HPDE6-E6E7 (cell line): ENCODE measurements at regions not wholly inside any gene's neighbourhood (a gene's known extent, or its start where the extent isn't known, plus 50 kb on each side); places are given as distances from the start of the nearest gene placed in this dataset.
A peak's percentile ranks its signal among the peaks of the same experiment; 100 is the strongest.
"Not testable (repeated sequence)": the region's sequence is repeated elsewhere in the genome, so short reads cannot be mapped to it uniquely, and the experiment has no call there.

Source experiments
- DNase-seq: peaks from one replicate; pipeline ENCODE4 v3.0.0; 2011; ENCODE audit warnings: missing footprints; ENCODE audit errors: extremely low spot score

DNA sequence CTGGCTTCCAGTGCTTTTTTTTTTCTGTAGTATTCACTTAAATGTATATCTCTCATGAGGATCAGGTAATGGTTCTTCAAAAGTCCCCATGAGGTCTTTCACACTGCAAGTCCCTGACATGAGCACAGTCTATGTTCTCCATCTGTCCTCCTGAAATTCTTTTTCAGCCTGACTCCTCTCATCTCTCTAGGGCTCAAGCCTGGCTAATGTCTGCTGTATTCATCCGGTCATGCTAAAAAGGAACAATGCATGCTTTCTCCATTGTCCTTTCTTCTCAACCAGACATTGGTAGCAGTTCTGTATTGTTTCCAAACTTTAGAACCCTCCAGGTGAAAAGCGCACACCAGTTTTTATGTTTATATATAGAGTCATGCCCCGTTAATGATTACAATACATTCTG lies 368.3 kb upstream of the OLFM3 start:
- DNase-seq = no peak

DNA sequence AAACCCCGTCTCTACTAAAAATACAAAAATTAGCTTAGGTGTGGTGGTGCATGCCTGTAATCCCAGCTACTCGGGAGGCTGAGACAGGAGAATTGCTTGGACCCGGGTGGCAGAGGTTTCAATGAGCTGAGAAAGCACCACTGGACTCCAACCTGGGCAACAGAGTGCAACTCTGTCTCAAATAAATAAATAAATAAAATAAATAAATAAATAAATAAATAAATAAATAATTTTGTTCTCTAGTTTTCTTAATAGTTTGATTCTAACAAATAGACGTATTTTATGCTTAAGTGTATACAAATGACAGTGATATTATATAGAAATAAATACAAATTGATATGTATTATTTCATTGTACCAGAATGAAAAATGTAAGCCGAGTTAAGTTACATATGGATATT lies 339.9 kb upstream of the OLFM3 start:
- DNase-seq = no peak

DNA sequence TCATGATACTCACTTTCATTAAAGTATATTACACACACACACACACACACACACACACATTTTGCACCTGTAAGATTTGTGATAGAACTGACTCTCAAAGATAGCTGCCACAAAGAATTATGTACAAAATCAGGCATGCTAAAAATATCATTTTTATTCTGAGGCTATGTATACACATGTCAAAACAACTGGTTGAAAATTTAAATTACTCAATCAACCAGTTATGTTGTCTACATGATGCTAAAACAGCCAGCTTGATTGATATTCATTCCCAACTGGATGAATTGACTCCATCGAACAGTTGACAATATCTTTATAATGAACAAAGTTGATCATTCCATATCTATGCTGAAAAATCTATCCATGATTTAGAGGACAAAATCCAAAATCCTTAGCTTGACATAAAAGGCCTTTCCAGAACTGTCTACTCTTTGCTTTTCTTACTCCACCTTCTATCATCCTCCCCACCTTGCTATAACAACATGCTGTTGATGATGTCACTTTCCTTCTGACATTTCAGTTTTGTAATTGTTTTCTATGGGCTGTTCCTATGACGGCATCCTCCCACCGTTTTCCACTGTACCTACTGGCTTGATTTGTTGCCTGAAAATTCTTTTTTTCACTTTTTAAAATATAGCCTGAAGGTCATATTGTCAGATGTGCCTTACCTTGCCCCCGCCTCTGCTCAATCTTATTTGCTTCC lies 321.5 kb upstream of the OLFM3 start:
- no peak for DNase-seq

DNA sequence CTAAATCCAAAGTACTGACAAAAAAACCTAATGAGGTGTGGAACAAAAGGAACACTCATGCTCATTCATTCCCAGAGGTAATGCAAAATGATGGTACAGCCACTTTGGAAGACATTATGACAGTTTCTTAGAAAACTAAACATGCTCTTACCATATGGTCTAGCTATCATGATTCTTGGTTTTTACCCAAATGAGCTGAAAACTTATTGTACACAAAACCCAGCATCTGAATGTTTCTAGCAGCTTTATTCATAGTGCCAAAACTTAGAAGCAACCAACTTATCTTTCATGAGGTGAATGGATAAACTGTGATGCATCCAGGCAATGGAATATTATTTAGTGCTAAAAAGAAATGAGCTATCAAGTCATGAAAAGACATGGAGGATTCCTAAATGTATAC lies 318.4 kb upstream of the OLFM3 start:
- no peak for DNase-seq

DNA sequence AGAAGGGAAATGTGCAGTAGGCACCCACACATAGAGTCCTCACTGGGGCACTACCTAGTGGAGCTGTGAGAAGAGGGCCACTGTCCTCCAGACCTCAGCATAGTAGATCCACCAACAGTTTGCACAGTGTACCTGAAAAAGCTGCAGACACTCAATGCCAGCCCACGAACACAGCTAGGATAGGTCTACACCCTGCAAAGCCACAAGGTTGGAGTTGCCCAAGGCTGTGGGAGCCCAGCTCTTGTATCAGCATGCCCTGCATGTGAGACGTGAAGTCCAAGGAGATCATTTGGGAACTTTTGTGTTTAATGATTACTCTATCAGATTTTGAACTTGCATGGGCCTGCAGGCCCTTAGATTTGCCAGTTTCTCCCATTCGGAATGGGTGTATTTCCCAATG lies 299.4 kb upstream of the OLFM3 start:
- no peak for DNase-seq

DNA sequence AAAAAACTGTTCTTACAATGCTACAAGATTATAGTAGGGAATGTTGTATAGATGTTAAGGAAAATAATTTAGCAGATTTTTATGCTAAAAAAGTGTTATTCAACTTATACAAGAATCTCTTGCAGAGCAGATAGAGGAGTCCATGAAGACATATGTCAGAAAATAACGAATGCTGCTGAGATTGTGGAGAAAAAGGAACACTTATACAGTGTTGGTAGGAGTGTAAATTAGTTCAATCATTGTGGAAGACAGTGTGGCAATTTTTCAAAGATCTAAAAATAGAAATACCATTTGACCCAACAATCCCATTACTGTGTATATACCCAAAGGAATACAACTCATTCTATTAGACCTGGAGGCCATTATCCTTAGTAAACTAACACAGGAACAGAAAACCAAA lies 286.2 kb upstream of the OLFM3 start:
- DNase-seq = no peak

DNA sequence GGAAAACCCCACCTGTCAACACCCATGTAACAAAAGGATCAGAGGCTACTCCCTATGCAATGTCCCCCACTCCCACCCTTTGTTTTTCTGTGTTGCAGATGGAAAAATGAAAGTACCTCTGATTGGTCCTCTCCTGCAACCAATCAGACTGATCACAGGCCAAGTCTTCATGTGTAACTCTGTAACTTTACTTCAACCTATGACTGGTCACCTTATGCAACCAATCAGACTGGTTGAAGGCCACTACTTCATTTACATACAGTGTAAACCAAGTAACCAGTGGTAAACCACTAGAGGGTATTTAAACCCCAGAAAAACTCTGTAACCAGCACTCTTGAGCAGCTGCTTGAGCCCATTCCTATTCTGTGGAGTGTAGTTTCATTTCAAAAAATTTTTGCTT lies 266.3 kb upstream of the OLFM3 start:
- DNase-seq = no peak

DNA sequence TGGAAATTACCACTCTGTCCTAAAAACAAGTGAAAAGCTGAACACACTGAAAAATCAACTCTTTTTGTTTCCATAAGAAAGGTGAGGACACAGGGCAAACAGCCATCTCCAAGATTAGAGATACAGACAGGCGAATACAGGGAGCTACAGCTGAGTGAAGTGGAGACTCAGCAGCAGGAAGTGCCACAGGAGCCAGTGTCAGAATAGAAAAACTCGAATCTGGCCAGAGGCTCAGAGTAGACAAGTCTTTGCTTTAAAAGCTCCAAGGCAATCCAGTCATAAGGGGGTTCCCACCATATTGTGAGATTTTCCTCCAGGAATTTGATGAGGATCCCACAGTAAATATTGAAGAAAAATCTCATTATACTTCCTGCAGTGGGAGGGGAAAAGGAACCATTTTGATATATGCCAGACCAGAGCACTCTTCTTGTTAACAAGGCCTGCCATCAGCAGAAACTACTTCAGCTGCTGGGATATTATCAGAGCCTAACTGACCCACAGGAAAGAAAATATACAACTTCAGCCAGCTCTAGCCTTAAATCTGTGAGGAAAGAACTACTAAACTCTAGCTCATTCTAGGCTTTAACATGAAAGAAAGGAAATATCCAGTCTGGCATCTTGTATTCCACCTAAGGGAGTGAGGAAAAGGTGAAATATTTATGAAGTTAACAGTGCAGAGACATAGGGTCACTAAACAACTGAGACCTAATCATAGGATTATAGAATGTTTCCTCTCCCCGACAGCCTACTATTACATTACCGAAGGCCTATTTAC lies 256.2 kb upstream of the OLFM3 start:
- no peak for DNase-seq

DNA sequence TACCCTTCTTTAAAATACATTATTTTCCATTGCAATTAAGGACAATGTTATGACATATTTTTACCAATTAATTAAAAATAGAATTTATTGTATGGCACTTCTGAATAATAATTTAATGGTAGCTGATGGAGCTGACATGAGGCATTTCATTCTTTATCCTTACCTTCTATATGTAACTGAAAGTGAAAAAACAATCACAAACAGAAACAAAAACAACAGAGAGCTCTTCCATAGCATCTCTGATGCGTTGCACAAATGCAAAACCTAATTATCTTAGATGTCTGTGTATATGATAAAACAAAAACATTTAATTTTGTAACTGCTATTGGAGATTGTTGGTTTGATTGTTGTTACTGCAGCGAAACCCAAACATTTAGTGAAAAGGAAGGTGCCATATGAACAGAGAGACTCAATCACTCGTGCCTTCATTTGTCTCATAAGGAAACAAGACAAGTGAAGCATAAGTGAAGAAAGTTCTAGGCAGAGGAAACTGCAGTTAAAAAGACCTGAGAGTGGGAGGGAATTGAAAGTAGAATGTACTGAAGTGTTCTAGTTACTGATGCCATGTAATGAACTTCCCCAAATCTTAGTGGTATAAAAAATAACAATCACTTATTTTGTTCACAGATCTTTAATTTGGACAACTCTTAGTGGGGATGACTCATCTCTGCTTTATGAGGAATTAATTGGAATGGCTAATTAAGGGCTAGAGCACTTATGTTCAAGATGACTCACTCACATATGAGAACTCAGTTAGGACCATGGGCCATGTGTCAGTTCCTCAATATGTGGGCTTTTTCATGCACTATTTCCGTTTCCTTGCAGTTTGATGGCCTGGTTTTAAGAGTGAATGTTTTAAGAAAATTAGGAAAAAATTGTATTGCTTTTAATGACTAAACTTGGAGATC lies 245.0 kb upstream of the OLFM3 start:
- no peak for DNase-seq

DNA sequence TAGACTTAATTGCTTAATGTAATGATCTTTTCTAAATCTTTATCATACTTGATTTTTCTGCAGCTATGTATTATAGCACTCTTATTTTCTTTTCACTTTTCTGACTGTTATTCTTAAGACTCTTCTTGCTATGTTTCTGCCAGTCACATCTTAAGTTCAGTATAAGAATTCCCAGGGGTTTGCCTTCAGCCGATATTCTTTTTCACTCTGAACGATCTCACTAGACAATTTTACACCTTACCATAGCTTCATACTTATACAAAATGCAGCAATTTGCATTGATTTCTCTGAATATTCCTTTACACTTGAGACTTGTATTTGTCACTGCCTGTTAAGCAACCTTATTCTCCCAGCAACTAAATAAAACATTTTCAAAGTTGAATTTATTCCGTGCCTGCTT lies 242.5 kb upstream of the OLFM3 start:
- no peak for DNase-seq

DNA sequence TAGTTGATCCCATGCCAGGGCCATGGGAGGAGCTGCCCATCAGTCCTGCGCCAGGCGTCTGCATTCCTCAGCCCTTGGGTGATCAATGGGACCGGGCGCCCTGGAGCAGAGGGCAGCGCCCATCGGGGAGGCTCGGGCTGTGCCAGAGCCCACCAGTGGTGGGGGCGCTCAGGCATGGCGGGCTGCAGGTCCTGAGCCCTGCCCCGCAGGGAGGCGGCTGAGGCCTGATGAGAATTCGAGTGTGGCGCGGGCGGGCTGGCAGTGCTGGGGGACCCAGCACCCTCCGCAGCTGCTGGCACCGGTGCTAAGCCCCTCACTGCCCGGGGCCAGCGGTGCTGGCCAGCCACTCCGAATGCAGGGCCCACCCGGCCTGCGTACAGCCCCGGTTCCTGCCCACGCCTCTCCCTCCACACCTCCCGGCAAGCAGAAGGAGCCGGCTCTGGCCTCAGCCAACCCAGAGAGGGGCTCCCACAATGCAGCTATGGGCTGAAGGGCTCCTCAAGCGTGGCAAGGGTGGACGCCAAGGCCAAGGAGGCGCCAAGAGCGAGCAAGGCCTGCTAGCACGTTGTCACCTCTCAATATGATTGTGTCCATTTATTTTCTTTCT lies 238.1 kb upstream of the OLFM3 start:
- DNase-seq = no peak

DNA sequence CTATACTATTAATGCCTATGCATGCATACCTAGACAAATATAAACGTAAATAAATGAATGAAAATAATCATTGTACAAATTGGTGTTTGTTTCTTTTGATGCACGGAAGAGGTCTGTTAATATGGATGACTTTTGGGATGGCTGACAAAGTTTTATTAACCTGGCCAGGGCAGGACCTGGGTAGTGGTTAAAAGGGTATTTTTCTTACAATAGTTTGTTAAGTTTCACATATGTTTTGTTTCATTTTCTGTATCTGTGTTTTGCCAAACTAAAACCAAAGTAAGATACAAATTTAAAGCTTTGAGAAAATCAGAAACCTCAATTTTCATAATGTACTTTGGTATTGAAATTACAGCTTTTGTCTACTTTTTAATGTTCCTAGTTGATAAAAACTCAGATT lies 222.7 kb upstream of the OLFM3 start:
- DNase-seq = no peak

DNA sequence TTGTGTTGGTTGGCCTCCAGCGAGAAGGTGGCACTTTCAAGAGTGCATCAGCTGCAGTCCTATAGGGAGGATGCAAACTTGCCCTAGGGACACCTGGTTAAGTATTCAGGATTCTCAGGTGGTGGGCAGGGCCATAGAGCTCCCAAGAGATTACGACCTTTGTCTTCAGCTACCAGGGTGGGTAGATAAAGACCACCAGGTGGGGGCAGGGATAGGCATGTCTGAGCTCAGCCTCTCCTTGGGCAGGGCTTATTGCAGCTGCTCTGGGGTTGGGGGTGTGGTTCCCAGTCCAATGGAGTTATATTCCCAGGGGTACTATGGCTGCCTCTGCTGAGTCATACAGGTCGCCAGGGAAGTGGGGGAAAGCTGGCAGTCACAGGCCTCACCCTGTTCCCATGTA lies 214.2 kb upstream of the OLFM3 start:
- not testable (repeated sequence) for DNase-seq

DNA sequence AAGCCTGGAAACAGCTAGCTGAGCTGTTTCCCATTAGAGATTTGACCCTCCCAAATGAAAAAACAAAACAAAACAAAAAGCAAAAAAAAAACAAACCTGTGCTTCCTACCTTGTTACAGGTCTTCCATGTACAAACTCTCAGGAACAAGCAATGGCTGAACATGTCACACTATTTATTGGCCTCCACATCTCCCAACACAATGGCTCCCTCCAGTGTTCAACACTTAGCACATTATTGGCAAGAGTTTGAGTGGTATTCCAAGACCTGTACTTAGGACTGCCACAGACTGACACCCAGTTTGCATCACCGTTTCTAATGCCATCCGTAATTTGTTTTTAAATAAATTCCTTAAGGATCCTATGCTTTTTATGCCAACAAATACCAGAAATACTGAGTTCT lies 195.0 kb upstream of the OLFM3 start:
- peak; percentile 9 for DNase-seq

DNA sequence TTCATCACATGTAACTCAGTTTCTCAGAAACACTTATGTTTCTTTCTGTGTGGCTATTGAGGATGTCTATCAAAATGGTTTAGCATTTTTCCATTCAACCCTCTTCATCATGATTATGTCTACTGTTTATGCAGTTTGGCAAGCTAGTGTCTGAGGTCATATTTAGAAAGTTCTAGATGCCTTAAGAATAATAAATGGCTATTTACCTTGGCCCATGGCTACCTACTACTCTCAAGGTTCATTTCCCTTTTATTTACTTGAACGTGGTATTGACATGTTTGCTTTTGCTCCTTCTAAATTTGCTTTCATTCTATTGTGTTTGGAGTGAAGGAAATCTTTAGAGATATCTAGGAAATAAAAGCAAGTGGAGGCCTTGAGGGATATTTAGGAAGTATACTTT lies 193.7 kb upstream of the OLFM3 start:
- no peak for DNase-seq

DNA sequence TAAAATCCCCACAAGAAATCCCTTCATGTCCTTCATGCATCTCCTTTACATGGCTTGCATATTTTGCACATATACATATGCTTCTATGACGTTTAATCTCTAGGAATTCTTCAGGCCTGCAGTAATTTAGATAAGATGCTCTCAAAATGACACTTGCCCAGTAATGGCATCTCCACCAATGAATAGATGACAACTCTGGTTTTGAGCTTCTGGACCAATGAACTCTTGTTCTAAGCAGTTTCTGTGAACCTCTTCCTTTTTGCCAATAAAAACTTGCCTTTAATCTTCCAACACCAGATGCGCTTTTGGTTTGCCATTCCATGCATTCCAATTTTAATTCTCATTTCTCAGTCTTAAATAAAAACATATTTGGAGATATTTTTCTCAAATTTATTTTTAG lies 189.8 kb upstream of the OLFM3 start:
- DNase-seq = no peak

DNA sequence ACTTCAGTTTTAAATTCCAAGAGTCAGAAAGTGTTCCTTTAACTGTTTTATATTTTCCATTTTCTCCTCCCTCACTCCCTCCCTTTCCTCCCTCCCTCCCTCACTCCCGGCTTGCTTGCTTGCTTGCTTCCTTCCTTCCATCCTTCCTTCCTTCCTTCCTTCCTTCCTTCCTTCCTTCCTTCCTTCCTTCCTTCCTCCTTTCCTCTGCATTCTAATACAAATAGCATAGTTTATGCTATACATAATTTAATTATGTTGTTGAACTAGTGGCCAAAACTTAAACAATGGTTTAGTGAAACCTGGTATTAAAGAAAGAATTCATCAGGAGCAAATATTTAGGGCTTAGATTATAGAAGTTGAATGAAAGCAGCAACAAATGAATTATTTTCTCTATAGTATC lies 188.5 kb upstream of the OLFM3 start:
- DNase-seq = no peak

DNA sequence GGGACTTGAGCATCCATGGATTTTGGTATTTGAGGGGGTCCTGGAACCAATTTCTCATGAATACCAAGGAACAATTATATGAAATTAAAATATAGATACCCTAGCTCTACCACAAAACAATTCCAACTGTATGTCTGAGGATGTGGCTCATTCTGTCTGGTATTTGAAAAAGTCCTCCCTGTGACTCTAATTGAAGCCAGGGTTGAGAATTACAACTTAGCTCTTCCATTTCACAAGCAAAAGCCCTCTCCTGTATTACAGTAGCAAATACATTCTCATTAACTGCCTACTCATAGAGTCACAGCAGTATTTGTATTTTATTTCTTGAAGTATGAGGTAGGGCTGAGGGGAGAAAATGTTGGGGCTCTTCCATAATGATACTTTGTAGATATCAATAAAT lies 187.8 kb upstream of the OLFM3 start:
- no peak for DNase-seq

DNA sequence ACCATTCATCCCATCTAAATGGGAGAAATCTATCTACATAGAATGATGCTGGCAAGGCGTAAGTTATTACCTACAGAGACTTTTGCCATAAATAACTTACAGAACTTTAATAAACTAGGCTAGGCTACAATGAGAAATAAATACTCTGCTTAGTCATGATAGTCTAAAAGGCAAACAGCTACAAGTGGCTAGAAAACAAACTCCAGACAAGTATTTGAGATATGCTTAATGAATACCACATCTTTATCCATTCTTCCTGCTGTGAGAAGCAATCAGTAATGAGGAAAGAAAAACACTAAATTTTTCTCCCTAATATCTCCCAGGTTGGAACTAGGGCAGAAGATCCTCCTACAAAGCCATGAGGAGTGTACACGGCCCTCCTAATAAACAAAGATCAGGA lies 187.0 kb upstream of the OLFM3 start:
- no peak for DNase-seq

DNA sequence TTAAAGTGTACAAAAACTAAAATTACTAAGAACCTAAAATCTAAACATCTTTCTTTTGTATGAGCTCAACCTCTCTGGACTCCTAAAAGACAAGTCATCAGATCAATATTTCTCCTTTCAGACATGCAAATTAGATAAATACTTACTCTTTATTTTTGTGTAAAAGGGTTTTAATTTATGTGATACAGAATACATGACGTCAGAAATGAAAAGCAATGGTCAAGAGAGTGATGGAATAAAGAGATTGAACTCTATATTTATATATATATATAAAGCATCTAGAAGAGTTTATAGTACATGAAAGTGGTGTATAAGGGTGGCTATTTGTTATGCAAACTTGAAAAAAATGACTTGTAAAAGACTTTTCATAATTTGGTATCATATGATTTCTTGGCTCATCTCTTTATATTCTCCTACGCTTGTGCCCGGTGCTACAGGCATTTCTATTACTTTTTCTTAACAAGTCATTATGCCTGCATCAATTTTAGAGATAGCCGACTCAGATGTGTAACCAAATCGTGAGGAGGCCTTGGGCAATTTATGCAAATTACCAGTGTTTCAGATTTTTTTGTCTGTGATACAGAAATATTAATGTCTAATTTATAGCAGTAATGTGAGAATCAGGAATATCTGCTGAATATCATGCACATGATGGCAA lies 186.0 kb upstream of the OLFM3 start:
- no peak for DNase-seq

DNA sequence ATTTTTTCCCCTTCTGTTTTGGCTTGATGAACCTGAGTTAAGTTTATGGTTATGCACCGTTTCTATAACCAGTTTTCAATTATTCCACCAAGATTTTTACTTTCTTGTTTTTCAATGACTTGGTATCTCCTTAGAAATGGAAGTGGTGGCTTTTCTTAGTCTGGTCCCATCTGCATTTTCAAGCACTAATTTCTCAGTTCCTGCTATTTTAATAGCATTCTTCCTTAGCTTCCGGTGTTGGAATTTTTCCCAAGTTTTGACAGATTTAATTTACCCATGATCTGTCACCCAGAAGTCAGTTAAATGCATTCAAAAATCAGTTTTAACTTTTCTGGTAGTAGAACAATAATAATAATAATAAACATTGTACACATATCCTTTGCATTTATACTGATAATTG lies 184.6 kb upstream of the OLFM3 start:
- no peak for DNase-seq

DNA sequence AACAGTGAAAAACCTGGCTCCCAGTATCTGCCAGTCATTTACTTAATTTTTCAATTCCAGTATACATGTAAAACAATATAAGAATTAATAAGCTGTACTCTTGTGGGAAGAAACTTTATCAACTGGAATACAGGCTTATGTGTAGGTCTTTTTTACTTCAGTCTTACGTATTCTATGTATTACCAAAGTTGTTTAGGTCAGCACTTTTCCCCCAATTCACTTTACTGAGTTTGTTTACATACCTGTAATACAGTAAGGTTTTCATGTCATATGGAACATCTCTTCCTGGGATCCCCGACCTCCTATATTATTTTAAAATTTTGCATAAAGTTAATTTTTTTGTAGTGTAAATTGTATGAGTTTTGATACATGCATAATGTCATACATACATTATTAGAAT lies 181.8 kb upstream of the OLFM3 start:
- DNase-seq = no peak
